Astrocyte (in vitro differentiated cells and primary cell): ENCODE measurements at regions not wholly inside any gene's neighbourhood (a gene's known extent, or its start where the extent isn't known, plus 50 kb on each side); places are given as distances from the start of the nearest gene placed in this dataset.

Experiments used
- DNase-seq: peaks from one replicate; pipeline ENCODE4 v3.0.0-alpha.2; 2010; ENCODE audit warnings: low read depth
- FAIRE-seq: peaks from 2 replicates; lab custom pipeline; 2011; peaks lifted over from hg19 to GRCh38; lab: Jason Lieb, UNC
- H2AFZ ChIP-seq: 2 replicates; pipeline ENCODE4 v1.6.0; 2012; ENCODE audit warnings: low read depth, low read length, inconsistent platforms
- H3K27ac ChIP-seq: 2 replicates; pipeline ENCODE4 v1.5.1; 2011; ENCODE audit warnings: low read depth, low read length, inconsistent platforms
- H3K27me3 ChIP-seq: 2 replicates; pipeline ENCODE4 v1.6.0; 2011; ENCODE audit warnings: low read length, inconsistent platforms; ENCODE audit not compliant: insufficient read depth
- H3K36me3 ChIP-seq: 2 replicates; pipeline ENCODE4 v1.5.1; 2011; ENCODE audit warnings: low read length, inconsistent platforms; ENCODE audit not compliant: insufficient read depth
- H3K4me1 ChIP-seq: 2 replicates; pipeline ENCODE4 v1.5.1; 2011; ENCODE audit warnings: low read length, inconsistent platforms; ENCODE audit not compliant: insufficient read depth
- H3K4me2 ChIP-seq: 2 replicates; pipeline ENCODE4 v1.6.0; 2012; ENCODE audit warnings: low read length, inconsistent platforms
- H3K4me3 ChIP-seq: 2 replicates; pipeline ENCODE4 v1.5.1; 2011; ENCODE audit warnings: low read depth, mild to moderate bottlenecking, low read length, inconsistent platforms; ENCODE audit not compliant: insufficient read depth
- H3K79me2 ChIP-seq: 2 replicates; pipeline ENCODE4 v1.6.0; 2012; ENCODE audit warnings: mild to moderate bottlenecking, low read length, inconsistent platforms; ENCODE audit not compliant: insufficient read depth
- H3K9ac ChIP-seq: 2 replicates; pipeline ENCODE4 v1.6.0; 2012; ENCODE audit warnings: mild to moderate bottlenecking, low read length, inconsistent platforms
- H3K9me3 ChIP-seq: 2 replicates; pipeline ENCODE4 v1.5.1; 2012; ENCODE audit warnings: low read depth, mild to moderate bottlenecking, low read length, inconsistent platforms; ENCODE audit not compliant: insufficient read depth
- H4K20me1 ChIP-seq: 2 replicates; pipeline ENCODE4 v1.6.0; 2012; ENCODE audit warnings: low read length, inconsistent platforms; ENCODE audit not compliant: insufficient read depth
- H3K27ac Mint-ChIP-seq: one replicate; pipeline ENCODE4 v1.8.0; 2021; ENCODE audit warnings: mild to moderate bottlenecking, mixed read lengths; ENCODE audit not compliant: unreplicated experiment
- H3K27me3 Mint-ChIP-seq: one replicate; pipeline ENCODE4 v1.8.0; 2021; ENCODE audit warnings: low read depth, mixed read lengths; ENCODE audit not compliant: unreplicated experiment
- H3K36me3 Mint-ChIP-seq: one replicate; pipeline ENCODE4 v1.8.0; 2021; ENCODE audit warnings: low read depth, mixed read lengths; ENCODE audit not compliant: unreplicated experiment
- H3K4me1 Mint-ChIP-seq: one replicate; pipeline ENCODE4 v1.8.0; 2021; ENCODE audit warnings: low read depth, mixed read lengths; ENCODE audit not compliant: unreplicated experiment
- H3K4me3 Mint-ChIP-seq: one replicate; pipeline ENCODE4 v1.8.0; 2021; ENCODE audit warnings: mild to moderate bottlenecking, moderate library complexity, mixed read lengths; ENCODE audit not compliant: unreplicated experiment
- H3K9me3 Mint-ChIP-seq: one replicate; pipeline ENCODE4 v1.8.0; 2021; ENCODE audit warnings: mild to moderate bottlenecking, mixed read lengths; ENCODE audit not compliant: unreplicated experiment
- CTCF ChIP-seq: IDR thresholded peaks from 2 replicates; pipeline ENCODE4 v1.5.1; 2011; ENCODE audit warnings: low read depth, mild to moderate bottlenecking, inconsistent platforms, low read length, moderate library complexity; ENCODE audit not compliant: insufficient read depth
- EZH2 ChIP-seq: IDR thresholded peaks from 2 replicates; pipeline ENCODE4 v1.6.1; 2012; ENCODE audit warnings: mild to moderate bottlenecking, low read length, inconsistent platforms; ENCODE audit not compliant: insufficient read depth

- Histone ChIP-seq H4K20me1 (no peaks in the 10 kb centered on the region), H3K4me3 (no peak overlapping the region), H3K4me1 (peaks cover 12% of the 10 kb centered on the region), H2AFZ (peak overlapping the region; percentile 65), H3K27me3 (peaks cover 5% of the 10 kb centered on the region), H3K79me2 (no peaks in the 10 kb centered on the region), H3K9me3 (peaks cover 4% of the 10 kb centered on the region), H3K27ac (no peak overlapping the region), H3K4me2 (peak overlapping the region; percentile 64), H3K36me3 (no peaks in the 10 kb centered on the region), H3K9ac (no peak overlapping the region)
- Mint-ChIP-seq H3K27me3 (peaks cover 17% of the 10 kb centered on the region), H3K36me3 (peaks cover 2% of the 10 kb centered on the region), H3K4me3 (no peak overlapping the region), H3K9me3 (peaks cover 17% of the 10 kb centered on the region), H3K4me1 (peaks cover 7% of the 10 kb centered on the region), H3K27ac (peak overlapping the region; percentile 1)
- FAIRE-seq (no peak), DNase-seq (peak; percentile 22)
- TF ChIP-seq EZH2: no peak
- no peak for TF ChIP-seq CTCF
Measured at GRCh38 chr5:173671121-173671949, 54.9 kb upstream of the BOD1 start.

- peaks cover 17% of the 10 kb centered on the region for H3K27me3 Mint-ChIP-seq
- TF ChIP-seq EZH2 (no peak), CTCF (no peak)
- H3K9ac ChIP-seq: no peak overlapping the region
- no peak overlapping the region for H3K4me2 ChIP-seq
- no peak overlapping the region for H3K27ac Mint-ChIP-seq
- peaks cover 17% of the 10 kb centered on the region for H3K9me3 Mint-ChIP-seq
- no peak overlapping the region for H2AFZ ChIP-seq
- FAIRE-seq (no peak), DNase-seq (no peak)
- peaks cover 7% of the 10 kb centered on the region for H3K4me1 Mint-ChIP-seq
- H3K4me3 Mint-ChIP-seq: no peak overlapping the region
- peaks cover 12% of the 10 kb centered on the region for H3K4me1 ChIP-seq
- H3K27me3 ChIP-seq: peaks cover 5% of the 10 kb centered on the region
- no peaks in the 10 kb centered on the region for H3K79me2 ChIP-seq
- no peak overlapping the region for H3K4me3 ChIP-seq
- H3K27ac ChIP-seq: no peak overlapping the region
- H3K36me3 ChIP-seq: no peaks in the 10 kb centered on the region
- peaks cover 4% of the 10 kb centered on the region for H3K9me3 ChIP-seq
- no peaks in the 10 kb centered on the region for H4K20me1 ChIP-seq
- peaks cover 2% of the 10 kb centered on the region for H3K36me3 Mint-ChIP-seq
Measured at GRCh38 chr5:173672166-173672565, 55.7 kb upstream of the BOD1 start.

- H3K4me1 Mint-ChIP-seq: peaks cover 7% of the 10 kb centered on the region
Measured at GRCh38 chr5:173672891-173673290, 56.4 kb upstream of the BOD1 start.

More at GRCh38 chr5:173672891-173673290, 56.4 kb upstream of the BOD1 start:
- FAIRE-seq: no peak
- H3K4me3 ChIP-seq: no peak overlapping the region
- Mint-ChIP-seq H3K9me3 (peaks cover 15% of the 10 kb centered on the region), H3K27ac (no peak overlapping the region), H3K36me3 (peaks cover 2% of the 10 kb centered on the region), H3K27me3 (peaks cover 17% of the 10 kb centered on the region), H3K4me3 (no peak overlapping the region)
- peaks cover 4% of the 10 kb centered on the region for H3K9me3 ChIP-seq
- no peaks in the 10 kb centered on the region for H4K20me1 ChIP-seq
- H2AFZ ChIP-seq: no peak overlapping the region
- no peak overlapping the region for H3K4me2 ChIP-seq
- no peak for DNase-seq
- H3K4me1 ChIP-seq: peaks cover 12% of the 10 kb centered on the region
- no peaks in the 10 kb centered on the region for H3K36me3 ChIP-seq
- peaks cover 5% of the 10 kb centered on the region for H3K27me3 ChIP-seq
- H3K79me2 ChIP-seq: no peaks in the 10 kb centered on the region
- H3K9ac ChIP-seq: no peak overlapping the region
- no peak overlapping the region for H3K27ac ChIP-seq
- no peak for TF ChIP-seq CTCF
- no peak for TF ChIP-seq EZH2
